K562 (cell line): ENCODE measurements at regions not wholly inside any gene's neighbourhood (a gene's known extent, or its start where the extent isn't known, plus 50 kb on each side); places are given as distances from the start of the nearest gene placed in this dataset.

Source experiments
- BHLHE40 ChIP-seq: IDR thresholded peaks from 2 replicates; pipeline ENCODE4 v1.6.1; 2011; ENCODE audit warnings: low read length, improper control_type of control experiment
- PHB ChIP-seq: fragments of 250-450 bp; sonication (Bioruptor Pico); IDR thresholded peaks from 2 replicates; pipeline ENCODE4 v1.5.0; 2021
- ZBTB1 ChIP-seq: sonication (generic); formaldehyde crosslinking; IDR thresholded peaks from 2 replicates; pipeline ENCODE4 v1.8.1; 2023; ENCODE audit warnings: missing genetic modification reagents, low read depth, mild to moderate bottlenecking, borderline replicate concordance
- ZFPM2 ChIP-seq: fragments of 250-450 bp; sonication (Bioruptor Pico); IDR thresholded peaks from 2 replicates; pipeline ENCODE4 v1.5.1; 2022; ENCODE audit warnings: mild to moderate bottlenecking
- ZNF121 ChIP-seq: sonication (generic); formaldehyde crosslinking; conservative IDR thresholded peaks from 2 replicates; pipeline ENCODE4 v1.8.0; 2022; ENCODE audit warnings: missing genetic modification reagents
- ZNF140 ChIP-seq: fragments of 250-450 bp; sonication (Bioruptor Pico); IDR thresholded peaks from 2 replicates; pipeline ENCODE4 v1.8.0; 2021; ENCODE audit warnings: moderate library complexity, mild to moderate bottlenecking, inconsistent platforms
- TF ChIP-seq, protein P1 (sequence below), 3 experiments: IDR thresholded peaks in 2 of 3; conservative IDR thresholded peaks in 1 of 3; 2 replicates each; pipeline ENCODE4 v1.5.1; 2011 to 2012; ENCODE audit warnings: low read length in 3 of 3, mild to moderate bottlenecking in 3 of 3, control low read depth in 2 of 3, improper control_type of control experiment in 1 of 3, inconsistent platforms in 1 of 3, low read depth in 1 of 3, mixed read lengths in 1 of 3, moderate library complexity in 1 of 3; ENCODE audit not compliant: insufficient read depth in 2 of 3
- TF ChIP-seq, protein P2 (sequence below): fragments of 200-600 bp; sonication (generic); IDR thresholded peaks from one replicate; pipeline ENCODE4 v1.6.1; 2012; ENCODE audit warnings: mild to moderate bottlenecking, low read depth, low read length, inconsistent platforms
- TF ChIP-seq, protein P3 (sequence below): sonication (generic); formaldehyde crosslinking; IDR thresholded peaks from 2 replicates; pipeline ENCODE4 v1.9.0; 2022; ENCODE audit warnings: mild to moderate bottlenecking, missing genetic modification reagents
- TF ChIP-seq, protein P4 (sequence below): fragments of 250-450 bp; sonication (Bioruptor Pico); IDR thresholded peaks from 2 replicates; pipeline ENCODE4 v1.5.0; 2020; ENCODE audit warnings: mild to moderate bottlenecking, borderline replicate concordance

DNA sequence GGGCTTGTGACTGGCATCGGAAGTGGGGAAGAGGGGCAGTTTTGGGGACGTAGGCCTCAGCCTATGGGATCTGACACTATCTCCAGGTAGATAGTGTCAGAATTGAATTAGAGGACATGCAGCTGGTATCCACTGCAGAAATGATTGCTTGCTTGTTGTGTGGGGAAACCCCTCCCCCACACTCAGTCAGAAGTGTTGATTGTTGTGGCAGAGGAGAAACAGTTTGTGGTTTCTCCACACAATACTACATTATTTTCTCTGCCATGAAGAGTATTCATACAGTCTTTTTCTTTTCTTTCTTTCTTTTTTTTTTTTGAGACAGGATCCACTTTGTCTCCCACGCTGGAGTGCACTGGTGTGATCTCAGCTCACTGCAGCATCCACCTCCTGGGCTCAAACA, 113.9 kb downstream of the ARRDC3 start:
- TF ChIP-seq ZFPM2, result no peak
- TF ChIP-seq ZNF140 (CRISPR knock-in tag), result no peak
- TF ChIP-seq, protein P1, sequence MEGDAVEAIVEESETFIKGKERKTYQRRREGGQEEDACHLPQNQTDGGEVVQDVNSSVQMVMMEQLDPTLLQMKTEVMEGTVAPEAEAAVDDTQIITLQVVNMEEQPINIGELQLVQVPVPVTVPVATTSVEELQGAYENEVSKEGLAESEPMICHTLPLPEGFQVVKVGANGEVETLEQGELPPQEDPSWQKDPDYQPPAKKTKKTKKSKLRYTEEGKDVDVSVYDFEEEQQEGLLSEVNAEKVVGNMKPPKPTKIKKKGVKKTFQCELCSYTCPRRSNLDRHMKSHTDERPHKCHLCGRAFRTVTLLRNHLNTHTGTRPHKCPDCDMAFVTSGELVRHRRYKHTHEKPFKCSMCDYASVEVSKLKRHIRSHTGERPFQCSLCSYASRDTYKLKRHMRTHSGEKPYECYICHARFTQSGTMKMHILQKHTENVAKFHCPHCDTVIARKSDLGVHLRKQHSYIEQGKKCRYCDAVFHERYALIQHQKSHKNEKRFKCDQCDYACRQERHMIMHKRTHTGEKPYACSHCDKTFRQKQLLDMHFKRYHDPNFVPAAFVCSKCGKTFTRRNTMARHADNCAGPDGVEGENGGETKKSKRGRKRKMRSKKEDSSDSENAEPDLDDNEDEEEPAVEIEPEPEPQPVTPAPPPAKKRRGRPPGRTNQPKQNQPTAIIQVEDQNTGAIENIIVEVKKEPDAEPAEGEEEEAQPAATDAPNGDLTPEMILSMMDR (IDR thresholded peaks at IDR 0.05 in 2 of 3, conservative IDR thresholded peaks at IDR 0.05 in 1 of 3; ENCODE audit: insufficient read depth in 2 of 3, low read depth in 1 of 3, low read length in 3 of 3), result no peak
- TF ChIP-seq, protein P2, sequence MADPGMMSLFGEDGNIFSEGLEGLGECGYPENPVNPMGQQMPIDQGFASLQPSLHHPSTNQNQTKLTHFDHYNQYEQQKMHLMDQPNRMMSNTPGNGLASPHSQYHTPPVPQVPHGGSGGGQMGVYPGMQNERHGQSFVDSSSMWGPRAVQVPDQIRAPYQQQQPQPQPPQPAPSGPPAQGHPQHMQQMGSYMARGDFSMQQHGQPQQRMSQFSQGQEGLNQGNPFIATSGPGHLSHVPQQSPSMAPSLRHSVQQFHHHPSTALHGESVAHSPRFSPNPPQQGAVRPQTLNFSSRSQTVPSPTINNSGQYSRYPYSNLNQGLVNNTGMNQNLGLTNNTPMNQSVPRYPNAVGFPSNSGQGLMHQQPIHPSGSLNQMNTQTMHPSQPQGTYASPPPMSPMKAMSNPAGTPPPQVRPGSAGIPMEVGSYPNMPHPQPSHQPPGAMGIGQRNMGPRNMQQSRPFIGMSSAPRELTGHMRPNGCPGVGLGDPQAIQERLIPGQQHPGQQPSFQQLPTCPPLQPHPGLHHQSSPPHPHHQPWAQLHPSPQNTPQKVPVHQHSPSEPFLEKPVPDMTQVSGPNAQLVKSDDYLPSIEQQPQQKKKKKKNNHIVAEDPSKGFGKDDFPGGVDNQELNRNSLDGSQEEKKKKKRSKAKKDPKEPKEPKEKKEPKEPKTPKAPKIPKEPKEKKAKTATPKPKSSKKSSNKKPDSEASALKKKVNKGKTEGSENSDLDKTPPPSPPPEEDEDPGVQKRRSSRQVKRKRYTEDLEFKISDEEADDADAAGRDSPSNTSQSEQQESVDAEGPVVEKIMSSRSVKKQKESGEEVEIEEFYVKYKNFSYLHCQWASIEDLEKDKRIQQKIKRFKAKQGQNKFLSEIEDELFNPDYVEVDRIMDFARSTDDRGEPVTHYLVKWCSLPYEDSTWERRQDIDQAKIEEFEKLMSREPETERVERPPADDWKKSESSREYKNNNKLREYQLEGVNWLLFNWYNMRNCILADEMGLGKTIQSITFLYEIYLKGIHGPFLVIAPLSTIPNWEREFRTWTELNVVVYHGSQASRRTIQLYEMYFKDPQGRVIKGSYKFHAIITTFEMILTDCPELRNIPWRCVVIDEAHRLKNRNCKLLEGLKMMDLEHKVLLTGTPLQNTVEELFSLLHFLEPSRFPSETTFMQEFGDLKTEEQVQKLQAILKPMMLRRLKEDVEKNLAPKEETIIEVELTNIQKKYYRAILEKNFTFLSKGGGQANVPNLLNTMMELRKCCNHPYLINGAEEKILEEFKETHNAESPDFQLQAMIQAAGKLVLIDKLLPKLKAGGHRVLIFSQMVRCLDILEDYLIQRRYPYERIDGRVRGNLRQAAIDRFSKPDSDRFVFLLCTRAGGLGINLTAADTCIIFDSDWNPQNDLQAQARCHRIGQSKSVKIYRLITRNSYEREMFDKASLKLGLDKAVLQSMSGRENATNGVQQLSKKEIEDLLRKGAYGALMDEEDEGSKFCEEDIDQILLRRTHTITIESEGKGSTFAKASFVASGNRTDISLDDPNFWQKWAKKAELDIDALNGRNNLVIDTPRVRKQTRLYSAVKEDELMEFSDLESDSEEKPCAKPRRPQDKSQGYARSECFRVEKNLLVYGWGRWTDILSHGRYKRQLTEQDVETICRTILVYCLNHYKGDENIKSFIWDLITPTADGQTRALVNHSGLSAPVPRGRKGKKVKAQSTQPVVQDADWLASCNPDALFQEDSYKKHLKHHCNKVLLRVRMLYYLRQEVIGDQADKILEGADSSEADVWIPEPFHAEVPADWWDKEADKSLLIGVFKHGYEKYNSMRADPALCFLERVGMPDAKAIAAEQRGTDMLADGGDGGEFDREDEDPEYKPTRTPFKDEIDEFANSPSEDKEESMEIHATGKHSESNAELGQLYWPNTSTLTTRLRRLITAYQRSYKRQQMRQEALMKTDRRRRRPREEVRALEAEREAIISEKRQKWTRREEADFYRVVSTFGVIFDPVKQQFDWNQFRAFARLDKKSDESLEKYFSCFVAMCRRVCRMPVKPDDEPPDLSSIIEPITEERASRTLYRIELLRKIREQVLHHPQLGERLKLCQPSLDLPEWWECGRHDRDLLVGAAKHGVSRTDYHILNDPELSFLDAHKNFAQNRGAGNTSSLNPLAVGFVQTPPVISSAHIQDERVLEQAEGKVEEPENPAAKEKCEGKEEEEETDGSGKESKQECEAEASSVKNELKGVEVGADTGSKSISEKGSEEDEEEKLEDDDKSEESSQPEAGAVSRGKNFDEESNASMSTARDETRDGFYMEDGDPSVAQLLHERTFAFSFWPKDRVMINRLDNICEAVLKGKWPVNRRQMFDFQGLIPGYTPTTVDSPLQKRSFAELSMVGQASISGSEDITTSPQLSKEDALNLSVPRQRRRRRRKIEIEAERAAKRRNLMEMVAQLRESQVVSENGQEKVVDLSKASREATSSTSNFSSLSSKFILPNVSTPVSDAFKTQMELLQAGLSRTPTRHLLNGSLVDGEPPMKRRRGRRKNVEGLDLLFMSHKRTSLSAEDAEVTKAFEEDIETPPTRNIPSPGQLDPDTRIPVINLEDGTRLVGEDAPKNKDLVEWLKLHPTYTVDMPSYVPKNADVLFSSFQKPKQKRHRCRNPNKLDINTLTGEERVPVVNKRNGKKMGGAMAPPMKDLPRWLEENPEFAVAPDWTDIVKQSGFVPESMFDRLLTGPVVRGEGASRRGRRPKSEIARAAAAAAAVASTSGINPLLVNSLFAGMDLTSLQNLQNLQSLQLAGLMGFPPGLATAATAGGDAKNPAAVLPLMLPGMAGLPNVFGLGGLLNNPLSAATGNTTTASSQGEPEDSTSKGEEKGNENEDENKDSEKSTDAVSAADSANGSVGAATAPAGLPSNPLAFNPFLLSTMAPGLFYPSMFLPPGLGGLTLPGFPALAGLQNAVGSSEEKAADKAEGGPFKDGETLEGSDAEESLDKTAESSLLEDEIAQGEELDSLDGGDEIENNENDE, result no peak
- TF ChIP-seq ZBTB1 (CRISPR knock-in tag), result no peak
- no peak for TF ChIP-seq BHLHE40
- TF ChIP-seq, protein P3, sequence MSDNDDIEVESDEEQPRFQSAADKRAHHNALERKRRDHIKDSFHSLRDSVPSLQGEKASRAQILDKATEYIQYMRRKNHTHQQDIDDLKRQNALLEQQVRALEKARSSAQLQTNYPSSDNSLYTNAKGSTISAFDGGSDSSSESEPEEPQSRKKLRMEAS, result no peak
- TF ChIP-seq, protein P4, sequence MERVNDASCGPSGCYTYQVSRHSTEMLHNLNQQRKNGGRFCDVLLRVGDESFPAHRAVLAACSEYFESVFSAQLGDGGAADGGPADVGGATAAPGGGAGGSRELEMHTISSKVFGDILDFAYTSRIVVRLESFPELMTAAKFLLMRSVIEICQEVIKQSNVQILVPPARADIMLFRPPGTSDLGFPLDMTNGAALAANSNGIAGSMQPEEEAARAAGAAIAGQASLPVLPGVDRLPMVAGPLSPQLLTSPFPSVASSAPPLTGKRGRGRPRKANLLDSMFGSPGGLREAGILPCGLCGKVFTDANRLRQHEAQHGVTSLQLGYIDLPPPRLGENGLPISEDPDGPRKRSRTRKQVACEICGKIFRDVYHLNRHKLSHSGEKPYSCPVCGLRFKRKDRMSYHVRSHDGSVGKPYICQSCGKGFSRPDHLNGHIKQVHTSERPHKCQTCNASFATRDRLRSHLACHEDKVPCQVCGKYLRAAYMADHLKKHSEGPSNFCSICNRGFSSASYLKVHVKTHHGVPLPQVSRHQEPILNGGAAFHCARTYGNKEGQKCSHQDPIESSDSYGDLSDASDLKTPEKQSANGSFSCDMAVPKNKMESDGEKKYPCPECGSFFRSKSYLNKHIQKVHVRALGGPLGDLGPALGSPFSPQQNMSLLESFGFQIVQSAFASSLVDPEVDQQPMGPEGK (CRISPR knock-in tag), result no peak
- TF ChIP-seq ZNF121 (CRISPR knock-in tag), result no peak
- TF ChIP-seq PHB, result no peak
